GM21381 (cell line): ENCODE measurements at regions not wholly inside any gene's neighbourhood (a gene's known extent, or its start where the extent isn't known, plus 50 kb on each side); places are given as distances from the start of the nearest gene placed in this dataset.

Experiments used
- ATAC-seq: cut with Tn5 transposase; IDR thresholded peaks from one replicate; pipeline ENCODE4 v1.9.1; 2021; ENCODE audit warnings: mild to moderate bottlenecking, moderate library complexity; ENCODE audit not compliant: unreplicated experiment

- no peak for ATAC-seq
Measured at GRCh38 chr13:73902847-73903246, 231.4 kb downstream of the KLF12 start.

GRCh38 chr13:73902296-73902695 is 231.9 kb downstream of the KLF12 start:
- no peak for ATAC-seq

- no peak for ATAC-seq
Measured at GRCh38 chr13:73901324-73902068, 232.7 kb downstream of the KLF12 start.

GRCh38 chr13:73900591-73900990 is 233.6 kb downstream of the KLF12 start:
- ATAC-seq, result no peak

- ATAC-seq, result no peak
Measured at GRCh38 chr13:73898899-73899298, 235.3 kb downstream of the KLF12 start.

GRCh38 chr13:73898276-73898675 is 235.9 kb downstream of the KLF12 start:
- ATAC-seq, result no peak

GRCh38 chr13:73894995-73895571 is 239.1 kb downstream of the KLF12 start:
- ATAC-seq, result no peak

GRCh38 chr13:73893833-73894232 is 240.4 kb downstream of the KLF12 start:
- no peak for ATAC-seq

GRCh38 chr13:73891805-73892204 is 242.4 kb downstream of the KLF12 start:
- no peak for ATAC-seq

GRCh38 chr13:73883162-73883561 is 251.0 kb downstream of the KLF12 start:
- ATAC-seq, result no peak

- ATAC-seq, result no peak
Measured at GRCh38 chr13:73880365-73880764, 253.8 kb downstream of the KLF12 start.

- ATAC-seq, result no peak
Measured at GRCh38 chr13:73879346-73880015, 254.7 kb downstream of the KLF12 start.

- ATAC-seq, result no peak
Measured at GRCh38 chr13:73877399-73877798, 256.8 kb downstream of the KLF12 start.

- no peak for ATAC-seq
Measured at GRCh38 chr13:73876323-73876722, 257.9 kb downstream of the KLF12 start.

GRCh38 chr13:73873940-73874830 is 260.0 kb downstream of the KLF12 start:
- ATAC-seq, result peak; percentile 53

- no peak for ATAC-seq
Measured at GRCh38 chr13:73872397-73872796, 261.8 kb downstream of the KLF12 start.

GRCh38 chr13:73870970-73871935 is 263.0 kb downstream of the KLF12 start:
- ATAC-seq, result no peak

- no peak for ATAC-seq
Measured at GRCh38 chr13:73870036-73870741, 264.0 kb downstream of the KLF12 start.

- no peak for ATAC-seq
Measured at GRCh38 chr13:73865027-73865426, 269.2 kb downstream of the KLF12 start.
